ENCODE measurements at regions not wholly inside any gene's neighbourhood (a gene's known extent, or its start where the extent isn't known, plus 50 kb on each side); places are given as distances from the start of the nearest gene placed in this dataset.
"Not testable (repeated sequence)": the region's sequence is repeated elsewhere in the genome, so short reads cannot be mapped to it uniquely, and the experiment has no call there.

GRCh38 chr3:181604267-181604666, 107.5 kb upstream of the SOX2 start:
- Histone ChIP-seq H3K9me3 (ENCODE audit: low read length) (no peaks in the 10 kb centered on the region), H3K27ac (ENCODE audit: low read length) (peak overlapping the region; percentile 39), H3F3A (ENCODE audit: insufficient read depth, low read length, poor library complexity, severe bottlenecking) (peaks cover 5% of the 10 kb centered on the region), H3K36me3 (ENCODE audit: insufficient read depth, low read length) (no peaks in the 10 kb centered on the region), H3K4me3 (ENCODE audit: low read length) (peak overlapping the region; percentile 25), H4K20me1 (ENCODE audit: insufficient read depth) (no peaks in the 10 kb centered on the region), H3K9me2 (ENCODE audit: insufficient read depth, low read length) (no peaks in the 10 kb centered on the region), H3K27me3 (ENCODE audit: insufficient read depth, low read depth, low read length) (no peaks in the 10 kb centered on the region), H3K79me2 (replicated peaks; ENCODE audit: insufficient read depth, low read length) (no peaks in the 10 kb centered on the region), H3K9ac (ENCODE audit: low read length) (no peak overlapping the region), H3K4me2 (ENCODE audit: low read length) (no peak overlapping the region), H2AFZ (ENCODE audit: low read depth, low read length) (no peak overlapping the region)
- peak; percentile 95 for TF ChIP-seq EP300 (conservative IDR thresholded peaks at IDR 0.05; ENCODE audit: poor library complexity, severe bottlenecking)
- TF ChIP-seq RAD21 (conservative IDR thresholded peaks at IDR 0.05), result no peak
- peak; percentile 14 for TF ChIP-seq SMC3 (conservative IDR thresholded peaks at IDR 0.05; ENCODE audit: poor library complexity)
- no peak for TF ChIP-seq EZH2 (IDR thresholded peaks at IDR 0.05; ENCODE audit: borderline replicate concordance, insufficient read depth, low read length, poor library complexity, severe bottlenecking)
- TF ChIP-seq POLR2AphosphoS5 (IDR thresholded peaks at IDR 0.05), result peak; percentile 90
- no peak for TF ChIP-seq MXI1 (conservative IDR thresholded peaks at IDR 0.05; ENCODE audit: poor library complexity, severe bottlenecking)
- TF ChIP-seq CTCF (IDR thresholded peaks at IDR 0.05; ENCODE audit: poor library complexity, severe bottlenecking), result no peak
- no peak for TF ChIP-seq REST (IDR thresholded peaks at IDR 0.05; ENCODE audit: borderline replicate concordance)
- no peak for TF ChIP-seq TAF1 (IDR thresholded peaks at IDR 0.05; ENCODE audit: low read depth)

GRCh38 chr3:181596126-181596525, 115.6 kb upstream of the SOX2 start:
- H3K4me3 ChIP-seq (ENCODE audit: low read length), result no peak overlapping the region
- TF ChIP-seq EZH2 (IDR thresholded peaks at IDR 0.05; ENCODE audit: borderline replicate concordance, insufficient read depth, low read length, poor library complexity, severe bottlenecking) (no peak), RAD21 (conservative IDR thresholded peaks at IDR 0.05) (no peak), EP300 (conservative IDR thresholded peaks at IDR 0.05; ENCODE audit: poor library complexity, severe bottlenecking) (no peak), REST (IDR thresholded peaks at IDR 0.05; ENCODE audit: borderline replicate concordance) (no peak), TAF1 (IDR thresholded peaks at IDR 0.05; ENCODE audit: low read depth) (no peak), CTCF (IDR thresholded peaks at IDR 0.05; ENCODE audit: poor library complexity, severe bottlenecking) (no peak), SMC3 (conservative IDR thresholded peaks at IDR 0.05; ENCODE audit: poor library complexity) (no peak), MXI1 (conservative IDR thresholded peaks at IDR 0.05; ENCODE audit: poor library complexity, severe bottlenecking) (no peak), POLR2AphosphoS5 (IDR thresholded peaks at IDR 0.05) (no peak)
- no peaks in the 10 kb centered on the region for H3K9me2 ChIP-seq (ENCODE audit: insufficient read depth, low read length)
- no peak overlapping the region for H3K9ac ChIP-seq (ENCODE audit: low read length)
- H3F3A ChIP-seq (ENCODE audit: insufficient read depth, low read length, poor library complexity, severe bottlenecking), result no peaks in the 10 kb centered on the region
- H3K4me2 ChIP-seq (ENCODE audit: low read length), result no peak overlapping the region
- no peaks in the 10 kb centered on the region for H3K79me2 ChIP-seq (replicated peaks; ENCODE audit: insufficient read depth, low read length)
- H3K27me3 ChIP-seq (ENCODE audit: insufficient read depth, low read depth, low read length), result no peaks in the 10 kb centered on the region
- no peaks in the 10 kb centered on the region for H4K20me1 ChIP-seq (ENCODE audit: insufficient read depth)
- H2AFZ ChIP-seq (ENCODE audit: low read depth, low read length), result no peak overlapping the region
- no peaks in the 10 kb centered on the region for H3K36me3 ChIP-seq (ENCODE audit: insufficient read depth, low read length)
- no peaks in the 10 kb centered on the region for H3K9me3 ChIP-seq (ENCODE audit: low read length)
- H3K27ac ChIP-seq (ENCODE audit: low read length), result no peak overlapping the region

- H4K20me1 ChIP-seq (ENCODE audit: insufficient read depth); H3K27me3 ChIP-seq (ENCODE audit: insufficient read depth, low read depth, low read length); H3K36me3 ChIP-seq (ENCODE audit: insufficient read depth, low read length); H3K9me2 ChIP-seq (ENCODE audit: insufficient read depth, low read length); H3K4me3 ChIP-seq (ENCODE audit: low read length); H3F3A ChIP-seq (ENCODE audit: insufficient read depth, low read length, poor library complexity, severe bottlenecking); H3K9me3 ChIP-seq (ENCODE audit: low read length); H2AFZ ChIP-seq (ENCODE audit: low read depth, low read length); H3K9ac ChIP-seq (ENCODE audit: low read length); H3K79me2 ChIP-seq (replicated peaks; ENCODE audit: insufficient read depth, low read length); H3K4me2 ChIP-seq (ENCODE audit: low read length); H3K27ac ChIP-seq (ENCODE audit: low read length): not testable (repeated sequence)
These were observed 120.8 kb upstream of the SOX2 start for GRCh38 chr3:181590939-181591338.

Measured in neural cell (in vitro differentiated cells).